ENCODE measurements at regions not wholly inside any gene's neighbourhood (a gene's known extent, or its start where the extent isn't known, plus 50 kb on each side); places are given as distances from the start of the nearest gene placed in this dataset.

DNA sequence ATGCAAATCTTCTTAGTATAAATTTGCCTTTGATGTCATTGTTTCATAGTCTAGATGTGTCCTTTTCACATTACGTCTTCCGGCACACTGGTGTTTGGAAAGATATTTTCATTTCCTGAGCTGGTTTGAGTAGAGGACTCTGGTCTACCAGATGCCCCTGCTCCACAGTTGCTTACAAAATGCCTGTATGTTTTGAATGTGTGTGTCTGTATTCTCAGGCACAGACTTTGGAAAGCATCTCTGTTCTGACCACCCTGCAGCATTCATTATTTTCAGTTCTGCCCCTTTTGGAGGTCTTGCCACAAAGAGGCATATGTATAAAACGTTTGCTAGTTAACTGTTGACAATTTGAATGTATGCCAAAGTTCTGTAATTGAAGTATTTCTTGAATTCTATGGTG lies 236.0 kb upstream of the GOLIM4 start:
- no peak overlapping the region for H3K9ac ChIP-seq
- CTCF ChIA-PET = no interaction called here
- H3K9me3 ChIP-seq = no peaks in the 10 kb centered on the region
- 60% methylated on average over 3 of the region's 3 CpGs for WGBS (ENCODE audit: low lambda C conversion rate)
- no peak overlapping the region for H2AFZ ChIP-seq (ENCODE audit: low read depth)
- H3K4me3 ChIP-seq (ENCODE audit: low read depth in 2 of 2, low read length in 1 of 2) = no peak overlapping the region
- no peak overlapping the region for H3K27ac ChIP-seq (ENCODE audit: low read depth in 2 of 2, low read length in 1 of 2)
- no peaks in the 10 kb centered on the region for H3F3A ChIP-seq (replicated peaks; ENCODE audit: insufficient read depth)
- no peaks in the 10 kb centered on the region for H3K79me2 ChIP-seq (ENCODE audit: insufficient read depth)
- H3K36me3 ChIP-seq (replicated peaks in 1 of 2; ENCODE audit: control insufficient read depth in 1 of 2, insufficient read depth in 2 of 2, low read length in 1 of 2) = no peaks in the 10 kb centered on the region
- POLR2A ChIA-PET = no interaction called here
- H3K4me2 ChIP-seq = no peak overlapping the region
- H3K9me2 ChIP-seq = no peaks in the 10 kb centered on the region
- no peaks in the 10 kb centered on the region for H4K20me1 ChIP-seq (ENCODE audit: insufficient read depth)
- no peak for TF ChIP-seq MEF2A (IDR thresholded peaks at IDR 0.05; ENCODE audit: borderline replicate concordance, low read depth)
- TF ChIP-seq, protein P1, sequence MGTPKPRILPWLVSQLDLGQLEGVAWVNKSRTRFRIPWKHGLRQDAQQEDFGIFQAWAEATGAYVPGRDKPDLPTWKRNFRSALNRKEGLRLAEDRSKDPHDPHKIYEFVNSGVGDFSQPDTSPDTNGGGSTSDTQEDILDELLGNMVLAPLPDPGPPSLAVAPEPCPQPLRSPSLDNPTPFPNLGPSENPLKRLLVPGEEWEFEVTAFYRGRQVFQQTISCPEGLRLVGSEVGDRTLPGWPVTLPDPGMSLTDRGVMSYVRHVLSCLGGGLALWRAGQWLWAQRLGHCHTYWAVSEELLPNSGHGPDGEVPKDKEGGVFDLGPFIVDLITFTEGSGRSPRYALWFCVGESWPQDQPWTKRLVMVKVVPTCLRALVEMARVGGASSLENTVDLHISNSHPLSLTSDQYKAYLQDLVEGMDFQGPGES (IDR thresholded peaks at IDR 0.05; ENCODE audit: low read depth, low read length) = no peak
- TF ChIP-seq RXRA (IDR thresholded peaks at IDR 0.05; ENCODE audit: borderline replicate concordance, low read depth) = no peak
- TF ChIP-seq NFIC (IDR thresholded peaks at IDR 0.05; ENCODE audit: borderline replicate concordance) = no peak
- no peak for TF ChIP-seq TEAD4 (IDR thresholded peaks at IDR 0.05; ENCODE audit: borderline replicate concordance, insufficient read depth)
- no peak for TF ChIP-seq FOXM1 (IDR thresholded peaks at IDR 0.05; ENCODE audit: low read depth)
- TF ChIP-seq GABPA (IDR thresholded peaks at IDR 0.05; ENCODE audit: low read depth) = no peak
- TF ChIP-seq, protein P2, sequence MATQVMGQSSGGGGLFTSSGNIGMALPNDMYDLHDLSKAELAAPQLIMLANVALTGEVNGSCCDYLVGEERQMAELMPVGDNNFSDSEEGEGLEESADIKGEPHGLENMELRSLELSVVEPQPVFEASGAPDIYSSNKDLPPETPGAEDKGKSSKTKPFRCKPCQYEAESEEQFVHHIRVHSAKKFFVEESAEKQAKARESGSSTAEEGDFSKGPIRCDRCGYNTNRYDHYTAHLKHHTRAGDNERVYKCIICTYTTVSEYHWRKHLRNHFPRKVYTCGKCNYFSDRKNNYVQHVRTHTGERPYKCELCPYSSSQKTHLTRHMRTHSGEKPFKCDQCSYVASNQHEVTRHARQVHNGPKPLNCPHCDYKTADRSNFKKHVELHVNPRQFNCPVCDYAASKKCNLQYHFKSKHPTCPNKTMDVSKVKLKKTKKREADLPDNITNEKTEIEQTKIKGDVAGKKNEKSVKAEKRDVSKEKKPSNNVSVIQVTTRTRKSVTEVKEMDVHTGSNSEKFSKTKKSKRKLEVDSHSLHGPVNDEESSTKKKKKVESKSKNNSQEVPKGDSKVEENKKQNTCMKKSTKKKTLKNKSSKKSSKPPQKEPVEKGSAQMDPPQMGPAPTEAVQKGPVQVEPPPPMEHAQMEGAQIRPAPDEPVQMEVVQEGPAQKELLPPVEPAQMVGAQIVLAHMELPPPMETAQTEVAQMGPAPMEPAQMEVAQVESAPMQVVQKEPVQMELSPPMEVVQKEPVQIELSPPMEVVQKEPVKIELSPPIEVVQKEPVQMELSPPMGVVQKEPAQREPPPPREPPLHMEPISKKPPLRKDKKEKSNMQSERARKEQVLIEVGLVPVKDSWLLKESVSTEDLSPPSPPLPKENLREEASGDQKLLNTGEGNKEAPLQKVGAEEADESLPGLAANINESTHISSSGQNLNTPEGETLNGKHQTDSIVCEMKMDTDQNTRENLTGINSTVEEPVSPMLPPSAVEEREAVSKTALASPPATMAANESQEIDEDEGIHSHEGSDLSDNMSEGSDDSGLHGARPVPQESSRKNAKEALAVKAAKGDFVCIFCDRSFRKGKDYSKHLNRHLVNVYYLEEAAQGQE (IDR thresholded peaks at IDR 0.05; ENCODE audit: low read depth, low read length) = no peak
- no peak for TF ChIP-seq EP300 (IDR thresholded peaks at IDR 0.05; ENCODE audit: borderline replicate concordance in 1 of 2, low read depth in 1 of 2, low read length in 1 of 2)
- TF ChIP-seq GATA2 (CRISPR knock-in tag; IDR thresholded peaks at IDR 0.05) = no peak
- no peak for TF ChIP-seq FOSL2 (IDR thresholded peaks at IDR 0.05; ENCODE audit: borderline replicate concordance, low read depth)
- TF ChIP-seq MXI1 (IDR thresholded peaks at IDR 0.05; ENCODE audit: low read depth, low read length) = no peak
- TF ChIP-seq YY1 (IDR thresholded peaks at IDR 0.05; ENCODE audit: low read depth) = no peak
- no peak for TF ChIP-seq NRF1 (IDR thresholded peaks at IDR 0.05; ENCODE audit: low read depth, low read length)
- TF ChIP-seq, protein P3, sequence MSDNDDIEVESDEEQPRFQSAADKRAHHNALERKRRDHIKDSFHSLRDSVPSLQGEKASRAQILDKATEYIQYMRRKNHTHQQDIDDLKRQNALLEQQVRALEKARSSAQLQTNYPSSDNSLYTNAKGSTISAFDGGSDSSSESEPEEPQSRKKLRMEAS (IDR thresholded peaks at IDR 0.05; ENCODE audit: low read depth) = no peak
- H3K27me3 ChIP-seq (ENCODE audit: insufficient read depth) = no peaks in the 10 kb centered on the region
- no peak for DNase-seq
- H3K4me1 ChIP-seq (ENCODE audit: control insufficient read depth in 1 of 2, insufficient read depth in 2 of 2, low read depth in 1 of 2, low read length in 1 of 2) = no peaks in the 10 kb centered on the region

All from SK-N-SH (cell line).